ENCODE measurements at regions not wholly inside any gene's neighbourhood (a gene's known extent, or its start where the extent isn't known, plus 50 kb on each side); places are given as distances from the start of the nearest gene placed in this dataset.
"Not testable (repeated sequence)": the region's sequence is repeated elsewhere in the genome, so short reads cannot be mapped to it uniquely, and the experiment has no call there.

DNA sequence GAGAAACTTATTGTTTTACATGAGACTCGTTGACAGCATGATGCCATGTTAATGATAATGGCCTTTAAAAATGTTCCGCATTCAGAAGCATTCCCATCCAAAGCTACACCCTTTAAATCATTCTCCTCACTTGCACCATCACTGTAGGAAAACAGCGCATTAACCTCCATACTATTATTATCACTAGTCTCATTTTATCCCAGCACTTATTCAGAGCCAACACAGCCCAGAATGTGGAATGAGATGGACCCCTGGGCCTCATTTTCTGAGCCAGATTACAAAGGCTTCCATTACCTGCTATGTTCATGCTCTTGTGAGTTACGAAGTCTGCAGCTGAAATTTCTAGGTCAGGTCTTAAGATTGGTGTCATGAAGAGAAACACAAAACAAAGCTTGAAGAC, 159.4 kb downstream of the HS3ST3A1 start:
- DNase-seq = no peak

DNA sequence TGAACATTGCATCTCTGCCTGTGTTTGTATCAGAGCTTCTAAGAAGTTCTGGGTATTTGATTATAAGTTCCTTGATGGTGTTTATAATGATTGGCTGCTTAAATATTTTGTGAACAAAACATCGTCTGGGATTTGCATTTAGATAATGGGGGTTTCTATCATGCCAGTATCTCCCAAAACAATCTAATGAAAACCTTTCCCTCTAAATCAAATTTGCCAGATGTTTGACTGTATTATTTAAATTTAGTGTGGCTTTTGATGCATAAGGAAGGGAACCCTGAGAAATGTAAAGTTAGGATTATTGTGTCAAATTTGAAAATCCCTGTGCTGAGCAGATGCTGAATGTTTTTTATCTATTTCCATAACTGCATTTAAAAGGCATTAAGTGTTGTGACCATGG, 159.9 kb downstream of the HS3ST3A1 start:
- DNase-seq = no peak

DNA sequence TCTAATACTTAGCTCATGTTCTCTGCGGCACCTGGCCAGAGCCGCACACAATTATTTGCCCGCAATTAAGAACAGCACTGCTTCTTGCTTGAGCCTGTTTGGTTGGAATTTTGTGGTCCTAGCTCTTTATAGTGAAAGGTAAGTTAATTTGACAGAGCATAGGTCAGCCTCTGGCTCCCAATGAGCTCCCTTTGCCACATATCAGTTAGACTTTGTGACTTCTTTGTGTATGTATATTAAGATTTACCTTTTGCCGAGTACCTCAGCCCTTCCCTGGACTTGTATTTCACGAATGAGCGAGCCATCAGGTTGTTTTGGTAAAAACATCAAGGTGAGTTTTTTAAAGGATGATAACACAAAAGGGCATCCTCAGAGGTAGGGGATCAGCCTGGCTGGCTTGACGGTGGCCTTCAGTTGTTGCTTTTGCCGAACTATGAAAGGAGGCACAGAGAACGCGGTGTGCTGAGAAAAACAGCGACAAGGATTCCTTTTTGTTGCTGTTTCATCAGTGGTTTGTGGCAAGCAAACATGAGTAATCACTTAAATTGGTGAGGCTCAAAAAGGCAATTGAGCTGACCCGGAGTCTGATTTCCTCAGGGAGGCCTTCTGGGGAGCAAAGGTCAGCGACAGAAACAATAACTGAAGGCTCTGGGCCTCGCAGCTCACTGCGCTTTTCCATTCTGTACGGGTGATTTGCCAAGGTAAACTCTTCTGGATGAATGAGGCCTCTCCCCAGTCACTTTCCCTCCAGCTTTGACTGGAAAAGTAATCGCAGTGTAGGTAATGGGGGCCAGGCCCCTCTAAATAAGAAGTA, 163.6 kb downstream of the HS3ST3A1 start:
- DNase-seq = no peak

DNA sequence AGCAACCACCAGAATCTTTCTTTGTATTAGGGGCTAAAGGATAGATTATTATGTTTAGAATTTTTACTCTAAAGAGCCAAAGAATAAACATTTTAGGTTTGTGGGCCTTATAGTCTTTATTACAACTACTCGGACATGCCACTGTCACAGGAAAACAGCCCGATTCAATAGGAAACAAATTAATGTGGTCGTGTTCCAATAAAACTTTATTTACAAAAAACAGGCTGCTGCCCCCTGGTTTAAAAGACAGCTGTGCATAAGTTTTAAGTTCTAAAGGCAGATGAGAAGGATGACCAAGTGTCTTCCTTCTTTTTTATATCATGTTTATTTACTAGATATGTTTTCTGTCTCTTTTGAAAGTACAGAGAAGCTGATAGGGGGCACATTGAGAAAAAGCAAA, 166.5 kb downstream of the HS3ST3A1 start:
- DNase-seq = no peak

DNA sequence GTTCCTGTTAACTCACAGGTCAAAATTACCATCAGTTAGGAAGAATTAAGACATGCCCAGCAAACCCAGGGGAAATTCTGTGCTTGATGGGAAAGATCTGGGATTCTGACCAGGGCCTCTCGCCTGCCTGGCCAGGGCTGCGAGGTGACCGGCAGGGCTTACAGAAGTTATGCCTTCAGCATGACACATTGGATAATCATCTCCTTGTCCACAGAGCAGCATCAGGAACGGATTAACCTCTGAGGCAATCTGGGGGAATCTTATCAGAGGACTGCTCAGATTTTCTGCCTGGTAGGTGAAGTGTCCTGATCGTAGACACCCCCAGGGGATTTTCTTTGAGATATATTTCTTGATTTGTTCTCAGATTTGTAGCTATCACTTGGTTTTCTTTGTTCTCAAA, 172.5 kb downstream of the HS3ST3A1 start:
- no peak for DNase-seq

DNA sequence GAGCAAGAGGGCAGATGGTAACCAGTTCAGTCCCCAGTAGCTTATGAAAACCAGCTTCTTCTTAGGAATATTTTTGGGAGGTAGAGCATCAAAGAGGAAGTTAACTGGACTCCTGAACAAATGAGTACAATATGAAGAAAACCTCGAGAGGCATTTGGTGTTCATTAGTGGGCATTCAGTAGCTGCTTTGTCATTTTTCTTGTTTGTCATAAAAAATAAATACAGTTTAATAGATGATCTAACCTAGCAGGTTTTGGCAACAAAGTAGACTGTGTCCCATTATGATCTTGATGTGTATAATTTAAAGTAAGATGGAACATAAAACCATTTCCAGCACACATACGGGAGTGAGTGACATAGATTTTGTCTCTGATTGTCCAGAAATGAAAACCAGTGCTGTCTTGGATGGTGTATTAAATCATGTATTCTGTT, 173.1 kb downstream of the HS3ST3A1 start:
- no peak for DNase-seq

DNA sequence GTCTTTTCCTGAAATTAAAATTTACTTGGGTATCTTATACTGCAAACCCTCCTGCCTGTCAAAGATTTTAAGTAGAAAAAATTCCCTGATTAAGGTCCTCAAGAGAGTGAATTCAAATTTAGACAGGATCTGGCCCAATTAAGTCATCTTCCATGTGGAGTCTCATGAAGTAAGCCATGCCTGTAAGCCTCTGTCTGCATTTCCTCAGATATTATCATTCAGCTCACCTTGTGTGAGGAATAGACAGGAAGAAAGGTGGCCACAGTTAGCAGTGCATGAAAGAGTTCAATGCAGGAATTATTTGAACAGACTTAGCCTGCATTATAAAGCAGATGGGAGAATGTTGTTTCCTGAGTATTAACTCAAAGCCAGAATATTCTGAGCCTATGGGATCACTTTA, 174.7 kb downstream of the HS3ST3A1 start:
- DNase-seq = no peak

DNA sequence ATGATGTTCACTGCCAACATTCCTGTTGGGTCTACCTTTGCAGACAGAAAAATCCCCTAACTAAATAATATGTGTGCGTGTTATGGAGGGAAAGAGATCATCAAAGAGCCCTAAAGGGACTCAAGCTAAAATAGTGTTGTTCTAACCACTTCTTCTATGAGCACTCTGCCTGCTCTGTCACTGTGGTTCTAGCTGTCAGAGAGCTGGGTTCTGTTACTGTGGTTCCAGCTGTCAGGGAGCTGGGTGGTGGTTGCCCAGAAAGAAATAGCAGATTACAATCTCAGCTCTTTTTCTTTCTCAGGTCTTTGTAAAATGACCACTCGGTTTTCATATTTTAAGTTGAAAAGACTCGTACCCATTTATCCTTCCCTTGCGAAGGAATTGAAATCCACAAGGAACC, 176.3 kb downstream of the HS3ST3A1 start:
- DNase-seq = no peak

DNA sequence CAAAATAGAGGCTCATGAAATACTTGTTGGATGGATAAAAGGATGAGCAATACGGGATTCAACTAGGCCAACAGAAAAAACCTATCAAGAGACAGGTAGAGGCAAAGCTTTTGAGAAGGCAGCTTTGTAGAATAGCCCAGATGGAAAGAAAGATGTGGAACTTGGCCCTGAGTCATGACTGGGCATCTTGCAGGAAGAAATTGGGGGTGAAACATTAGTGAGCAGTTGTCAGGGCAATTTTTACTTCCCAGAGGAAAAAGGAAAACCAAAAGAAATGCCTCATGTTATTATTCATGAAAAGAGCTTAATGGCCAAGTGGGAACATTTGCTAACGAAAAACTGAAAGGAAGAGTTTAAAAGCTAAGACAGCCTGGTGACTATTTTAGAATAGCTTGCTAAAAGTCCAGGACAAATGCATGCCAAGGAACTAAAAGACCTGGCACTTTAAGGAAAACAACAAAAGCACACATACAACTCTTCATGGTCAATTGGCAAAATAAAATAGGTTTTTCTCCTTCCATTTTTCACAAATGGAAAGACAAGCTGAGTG, 180.1 kb downstream of the HS3ST3A1 start:
- no peak for DNase-seq

DNA sequence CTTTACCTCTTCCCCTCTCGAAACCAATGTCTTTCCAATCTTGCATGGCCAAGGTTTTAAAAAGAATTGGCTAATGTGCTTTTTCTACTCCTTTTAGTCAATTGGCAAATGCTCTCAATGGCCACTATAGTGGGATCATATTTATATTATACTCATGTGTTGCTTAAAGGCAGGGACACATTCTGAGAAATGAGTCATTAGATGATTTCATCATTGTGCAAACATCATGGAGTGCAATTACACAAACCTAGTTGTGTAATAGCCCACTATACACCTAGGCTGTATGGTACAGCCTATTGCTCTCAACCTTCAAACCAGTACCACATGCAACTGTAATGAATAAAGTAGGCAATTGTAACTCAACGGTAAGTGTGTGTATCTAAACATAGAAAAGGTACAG, 180.9 kb downstream of the HS3ST3A1 start:
- DNase-seq = no peak

DNA sequence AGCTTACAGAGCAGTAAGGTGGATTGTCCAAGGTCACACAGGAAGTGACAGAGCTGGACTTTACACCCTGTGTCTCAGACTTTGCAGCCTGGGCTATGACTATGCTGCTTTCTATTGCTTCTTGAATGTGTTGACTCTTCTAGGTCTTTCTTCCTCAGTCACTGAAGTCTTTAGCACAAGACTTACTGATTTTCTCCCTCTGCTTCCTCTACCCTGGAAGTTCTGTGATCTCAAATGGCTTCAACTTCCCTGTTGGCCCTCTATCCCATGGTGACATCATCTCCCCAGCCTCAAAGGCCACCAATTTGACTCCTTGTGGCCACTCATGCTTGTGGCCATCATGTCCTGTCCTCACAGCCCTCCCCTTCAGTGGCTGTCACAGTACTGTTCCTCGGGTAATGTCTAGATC, 181.3 kb downstream of the HS3ST3A1 start:
- no peak for DNase-seq

DNA sequence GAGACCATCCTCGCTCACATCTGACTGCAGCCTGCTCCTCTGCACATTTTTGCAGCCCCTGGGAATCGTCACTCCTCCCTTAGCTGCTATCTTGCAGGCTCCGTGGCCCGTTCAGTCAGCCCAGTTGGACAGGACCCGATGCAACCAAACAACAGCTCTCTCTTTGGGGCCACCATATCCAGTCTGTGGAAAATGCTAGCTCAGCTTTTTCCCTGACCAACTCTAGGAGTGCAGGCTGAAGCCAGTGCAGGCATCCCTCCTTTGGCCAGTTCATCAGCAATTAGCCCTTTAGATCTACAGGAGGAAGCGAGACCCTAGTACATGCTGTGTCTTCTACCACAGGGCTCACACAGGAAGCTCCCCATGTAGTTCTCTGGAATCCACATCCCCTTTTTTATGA, 182.1 kb downstream of the HS3ST3A1 start:
- no peak for DNase-seq

DNA sequence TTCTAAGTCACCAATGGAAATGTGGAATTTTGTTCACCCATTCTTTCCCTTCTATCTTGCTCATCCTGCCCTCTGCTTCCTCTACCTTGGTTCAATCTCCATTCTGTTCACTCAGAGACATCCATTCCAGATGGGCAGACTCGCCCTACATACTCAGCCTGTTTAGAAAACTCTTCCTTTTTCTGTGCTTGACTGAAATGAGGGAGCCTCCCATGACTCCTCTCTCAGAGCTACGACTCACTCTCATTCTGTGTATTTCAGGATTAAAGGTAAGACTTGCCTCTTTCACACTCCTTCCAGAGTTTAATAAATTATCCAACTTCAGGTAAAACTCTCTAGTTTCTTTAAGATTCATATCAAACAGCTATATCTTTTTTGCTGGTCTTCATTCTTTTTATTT, 182.8 kb downstream of the HS3ST3A1 start:
- no peak for DNase-seq

DNA sequence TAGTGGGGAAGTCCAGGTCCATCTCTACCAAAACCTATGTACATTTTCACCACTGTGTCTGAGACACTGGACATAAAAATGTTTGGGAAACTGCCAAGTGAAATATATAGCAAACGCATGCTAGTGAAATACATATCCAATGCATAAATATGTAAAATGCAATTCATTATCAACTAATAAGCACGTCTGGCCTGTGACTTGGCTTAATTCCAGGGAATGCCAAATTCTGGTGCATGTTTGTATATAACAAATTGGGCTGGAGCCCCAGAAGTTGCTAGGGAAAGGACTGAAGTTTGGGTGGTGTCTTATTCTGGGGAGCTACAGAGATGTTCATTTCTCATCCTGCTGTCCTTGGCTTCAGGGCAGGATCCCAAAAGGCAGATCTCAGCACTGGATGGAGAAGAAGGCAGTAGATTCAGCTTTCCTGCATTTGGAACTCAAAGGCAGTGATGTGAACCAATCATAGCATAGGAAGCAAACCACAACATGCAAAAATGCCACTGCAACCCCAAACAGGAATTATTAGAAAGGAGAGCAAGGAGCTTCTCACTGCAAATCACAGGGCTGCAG, 184.3 kb downstream of the HS3ST3A1 start:
- DNase-seq = no peak

DNA sequence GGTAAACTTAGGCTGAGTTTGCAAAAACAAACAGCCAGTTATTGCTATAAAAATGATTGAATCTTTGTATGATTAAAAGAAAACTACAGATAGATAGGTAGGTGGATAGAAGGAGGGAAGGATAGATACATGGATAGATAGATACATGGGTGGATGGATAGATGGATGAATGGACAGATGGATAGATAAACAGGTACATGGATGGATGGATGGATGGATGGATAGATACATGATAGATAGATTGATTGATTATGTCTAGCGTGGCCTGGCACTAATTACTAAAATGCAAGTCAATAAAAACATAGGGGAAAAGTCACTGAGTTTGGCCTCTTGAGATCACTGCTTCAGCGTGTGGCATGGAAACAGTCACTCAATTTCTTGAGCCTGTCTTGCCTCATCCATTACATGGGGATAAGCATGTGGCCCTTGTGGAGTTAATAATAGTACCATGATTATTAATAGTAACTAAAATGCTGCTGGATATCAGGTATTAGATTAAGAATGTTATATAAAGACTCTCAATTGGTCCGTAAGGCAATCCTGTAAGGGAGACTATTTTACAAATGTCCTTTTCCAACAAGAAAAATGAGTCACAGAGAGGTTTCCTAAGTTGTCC, 184.9 kb downstream of the HS3ST3A1 start:
- DNase-seq = no peak

DNA sequence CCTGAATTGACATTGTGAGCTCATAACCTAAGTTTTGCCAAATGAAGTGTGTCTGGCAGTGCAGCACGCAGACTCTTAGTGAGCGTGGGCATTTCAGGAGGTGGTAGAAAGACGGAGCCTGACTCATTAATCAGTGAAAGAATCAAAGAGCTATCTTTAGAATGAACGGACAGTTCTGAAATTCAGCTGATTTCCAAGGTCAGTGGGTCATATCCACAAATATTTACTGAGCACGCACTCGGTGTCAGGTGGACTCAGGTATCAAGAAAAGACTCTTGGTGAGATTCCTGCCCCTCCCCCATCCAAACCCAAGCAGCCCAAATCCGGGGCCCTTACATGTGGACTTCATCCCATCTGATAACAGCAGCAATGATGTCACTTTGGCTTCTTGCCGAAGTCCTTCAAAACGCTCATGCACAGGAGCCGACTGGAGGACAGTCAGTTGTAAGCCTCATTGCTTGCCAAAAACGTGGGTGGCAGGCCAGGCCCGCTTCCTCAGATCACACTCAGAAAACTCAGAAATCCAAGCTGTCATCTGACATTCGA, 185.8 kb downstream of the HS3ST3A1 start:
- no peak for DNase-seq

DNA sequence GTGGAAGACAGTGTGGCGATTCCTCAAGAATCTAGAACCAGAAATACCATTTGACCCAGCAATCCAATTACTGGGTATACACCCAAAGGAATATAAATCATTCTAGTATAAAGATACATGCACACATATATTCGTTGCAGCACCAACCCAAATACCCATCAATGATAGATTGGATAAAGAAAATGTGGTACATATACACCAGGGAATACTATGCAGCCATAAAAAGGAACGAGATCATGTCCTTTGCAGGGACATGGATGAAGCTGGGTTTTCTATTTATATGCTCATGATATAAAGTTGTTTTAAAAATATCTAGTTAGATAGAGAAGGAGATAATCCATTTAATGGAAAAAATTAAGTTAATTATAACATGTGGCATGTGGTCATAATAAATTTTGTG, 186.5 kb downstream of the HS3ST3A1 start:
- not testable (repeated sequence) for DNase-seq

DNA sequence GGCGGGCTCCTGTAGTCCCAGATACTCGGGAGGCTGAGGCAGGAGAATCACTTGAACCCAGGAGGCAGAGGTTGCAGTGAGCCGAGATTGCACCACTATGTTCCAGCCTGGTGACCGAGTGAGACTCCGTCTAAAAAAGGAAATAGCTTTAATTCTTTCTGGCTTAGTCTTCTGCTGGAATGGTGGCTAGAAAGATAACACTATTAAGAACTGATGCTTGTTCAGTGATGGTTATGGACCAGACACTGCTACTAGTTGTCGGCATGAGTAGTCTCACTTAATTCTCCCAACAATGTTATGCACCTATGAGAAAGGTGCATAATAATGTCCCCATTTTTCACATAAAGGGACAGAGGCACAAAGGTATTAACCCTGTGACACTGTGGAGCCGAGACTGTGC, 188.7 kb downstream of the HS3ST3A1 start:
- no peak for DNase-seq

DNA sequence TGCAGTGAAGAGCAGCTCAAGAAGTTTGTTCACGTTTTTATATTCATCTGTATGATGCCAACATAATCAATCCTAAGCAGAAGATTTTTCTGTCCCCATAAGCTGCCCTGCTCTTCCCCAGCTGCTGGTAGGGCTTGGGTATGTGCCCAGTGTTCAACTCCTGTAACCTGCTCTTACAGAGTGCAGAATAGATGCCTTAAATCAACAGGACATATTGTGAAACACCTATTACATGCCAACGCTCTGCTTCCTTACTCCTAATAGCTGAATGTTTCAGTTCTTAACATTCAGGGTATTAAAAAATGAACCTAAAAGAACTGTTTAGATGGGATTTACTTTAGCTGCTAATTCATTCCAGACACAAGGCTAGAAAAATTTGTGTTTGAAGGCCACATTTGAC, 190.9 kb downstream of the HS3ST3A1 start:
- DNase-seq = no peak

DNA sequence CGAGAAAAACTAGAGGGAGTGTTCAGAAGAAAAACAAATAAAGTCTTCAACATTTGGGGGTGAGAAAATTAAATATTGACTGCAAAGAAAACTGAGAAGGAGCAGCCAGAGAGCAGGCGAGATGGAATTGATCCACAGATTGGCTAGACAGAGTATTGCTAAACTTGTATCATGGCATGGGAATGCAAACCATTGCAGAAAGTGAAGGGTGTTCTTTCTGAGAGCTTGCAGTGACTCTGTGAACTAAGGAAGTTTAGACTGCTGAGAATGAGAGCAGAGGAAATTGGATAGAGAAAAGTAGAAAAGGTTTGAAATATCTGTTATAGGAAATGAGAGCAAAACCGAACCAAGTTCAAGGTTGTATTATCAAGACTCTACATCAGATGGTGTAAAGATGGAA, 191.5 kb downstream of the HS3ST3A1 start:
- no peak for DNase-seq

DNA sequence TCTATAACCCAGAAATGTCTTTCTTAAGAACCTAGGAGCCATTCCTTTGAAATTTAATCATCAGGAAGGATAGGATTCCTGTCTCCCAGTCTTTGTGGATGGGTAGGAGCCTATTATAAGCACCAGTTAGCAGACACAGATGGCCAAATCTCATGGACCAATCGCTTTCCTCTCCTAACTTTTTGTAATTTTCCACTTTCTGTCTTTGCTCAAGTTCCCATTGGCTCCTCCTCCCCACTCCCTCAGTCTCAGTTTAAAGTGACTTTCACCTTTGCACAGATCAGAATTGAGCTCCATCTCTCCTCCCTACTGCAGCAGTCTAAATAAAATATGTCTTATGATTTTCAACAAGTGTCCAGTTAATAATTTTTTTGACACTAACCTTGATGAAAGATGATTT, 192.3 kb downstream of the HS3ST3A1 start:
- DNase-seq = no peak

DNA sequence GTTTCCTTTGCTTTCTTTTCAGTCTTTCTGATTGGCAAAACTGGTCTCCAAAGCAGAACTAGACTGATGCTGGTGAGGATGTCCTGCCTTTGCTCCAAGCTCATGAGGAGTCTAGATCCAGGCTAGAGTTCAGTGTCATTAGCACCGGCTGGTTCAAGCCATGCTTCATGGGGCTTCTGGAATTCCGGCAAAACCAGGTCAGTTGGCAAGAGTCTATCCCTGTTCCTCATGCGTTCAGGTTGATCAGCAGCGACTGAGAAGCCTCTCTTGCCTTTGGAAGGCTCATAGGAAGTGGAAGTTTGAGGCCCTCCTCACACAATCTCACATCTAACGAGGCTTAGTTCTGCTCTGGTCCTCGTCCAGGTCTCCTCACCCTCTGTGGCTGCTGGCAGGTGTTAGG, 194.3 kb downstream of the HS3ST3A1 start:
- DNase-seq = no peak

DNA sequence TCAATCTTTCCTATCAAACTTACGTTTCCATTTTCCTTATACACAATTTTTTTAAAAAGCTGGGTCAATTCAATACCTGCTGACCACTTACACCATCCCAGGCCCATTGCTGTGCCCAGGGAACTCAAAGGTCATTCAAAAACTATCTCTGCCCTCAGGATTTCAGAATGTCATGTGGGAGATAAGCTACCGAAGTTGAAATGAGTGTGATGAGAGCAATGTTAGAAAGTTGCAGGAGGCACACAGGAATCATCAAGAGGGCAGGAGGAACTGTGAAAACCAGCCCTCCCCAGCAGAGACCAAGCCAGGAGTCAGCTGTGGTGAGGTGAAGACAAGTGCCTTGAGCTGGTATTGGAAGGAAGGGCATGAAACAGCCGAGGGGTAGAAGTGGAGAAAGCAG, 195.9 kb downstream of the HS3ST3A1 start:
- no peak for DNase-seq

DNA sequence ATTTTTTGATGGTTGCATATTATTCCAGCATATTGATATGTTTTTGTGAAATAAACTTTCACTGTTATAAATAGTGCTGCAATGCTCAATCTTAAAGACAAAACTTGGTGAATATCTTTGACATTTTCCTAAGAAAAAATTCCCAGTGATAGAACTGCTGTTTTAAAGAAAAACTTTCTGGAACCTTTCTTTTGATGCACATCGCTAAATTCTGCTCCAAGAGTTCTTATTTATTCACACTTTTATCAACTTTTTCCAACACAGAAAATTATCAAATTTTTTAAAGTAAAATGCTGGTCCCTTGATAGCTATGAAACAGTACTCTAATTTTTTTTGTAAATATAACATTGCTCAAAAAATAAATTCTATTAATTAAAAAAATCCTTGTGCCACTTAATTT, 196.6 kb downstream of the HS3ST3A1 start:
- DNase-seq = no peak
